Ectodermal cell (in vitro differentiated cells): ENCODE measurements at regions not wholly inside any gene's neighbourhood (a gene's known extent, or its start where the extent isn't known, plus 50 kb on each side); places are given as distances from the start of the nearest gene placed in this dataset.

ENCODE experiments used
- H3K27ac ChIP-seq: 2 replicates; pipeline ENCODE4 v1.7.0; 2013; ENCODE audit warnings: mild to moderate bottlenecking, low read depth, low read length; ENCODE audit not compliant: insufficient read depth, poor library complexity, severe bottlenecking
- H3K27me3 ChIP-seq: 2 replicates; pipeline ENCODE4 v1.7.0; 2013; ENCODE audit warnings: mild to moderate bottlenecking, low read length; ENCODE audit not compliant: insufficient read depth, control insufficient read depth, poor library complexity, severe bottlenecking
- H3K36me3 ChIP-seq: one replicate; pipeline ENCODE4 v1.7.0; 2013; ENCODE audit warnings: low read length; ENCODE audit not compliant: control insufficient read depth, insufficient read depth
- H3K4me1 ChIP-seq: one replicate; pipeline ENCODE4 v1.7.0; 2013; ENCODE audit warnings: low read length; ENCODE audit not compliant: control insufficient read depth, insufficient read depth
- H3K4me3 ChIP-seq: 2 replicates; pipeline ENCODE4 v1.7.0; 2013; ENCODE audit warnings: low read depth, low read length, control low read depth; ENCODE audit not compliant: insufficient read depth
- H3K9me3 ChIP-seq: 2 replicates; pipeline ENCODE4 v1.7.0; 2013; ENCODE audit warnings: mild to moderate bottlenecking, low read length, moderate library complexity; ENCODE audit not compliant: control insufficient read depth
- WGBS, 2 experiments: methylation state at CpG; one replicate each; pipeline ENCODE4 v1.1.7; 2013; ENCODE audit warnings: missing lambda C conversion rate in 2 of 2; 5-methylcytosine and 5-hydroxymethylcytosine counted together

DNA sequence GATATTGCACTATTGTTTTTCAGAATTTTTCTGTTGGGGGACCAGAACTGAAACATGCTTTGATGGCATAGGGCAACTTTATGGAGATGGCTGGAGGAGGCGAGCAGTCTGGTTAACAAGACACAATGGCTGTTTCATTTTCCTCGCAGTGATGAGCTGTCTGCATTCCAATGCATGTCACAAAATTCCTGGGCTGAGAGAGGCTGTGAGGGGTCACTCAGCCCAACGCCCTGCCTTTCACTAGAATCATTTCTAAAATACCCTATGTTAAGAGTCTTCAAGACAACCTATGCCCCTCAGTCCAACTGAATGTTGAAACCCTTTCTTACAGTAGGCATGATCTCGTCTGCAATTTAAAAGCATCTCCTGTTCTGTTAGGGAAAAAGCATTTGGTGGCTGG lies 1090.0 kb downstream of the BCL11A start:
- Histone ChIP-seq H3K27ac (no peak overlapping the region), H3K4me1 (peaks cover 7% of the 10 kb centered on the region), H3K36me3 (no peaks in the 10 kb centered on the region), H3K9me3 (no peaks in the 10 kb centered on the region), H3K4me3 (no peak overlapping the region), H3K27me3 (no peaks in the 10 kb centered on the region)
- 44 to 46% methylated on average over 4 of the region's 4 CpGs for WGBS, 2 experiments

- Histone ChIP-seq H3K27ac (no peak overlapping the region), H3K4me1 (peaks cover 7% of the 10 kb centered on the region), H3K36me3 (no peaks in the 10 kb centered on the region), H3K9me3 (no peaks in the 10 kb centered on the region), H3K27me3 (no peaks in the 10 kb centered on the region), H3K4me3 (no peak overlapping the region)
- WGBS, 2 experiments = 76 to 78% methylated on average over 7 of the region's 7 CpGs
These were observed 1090.8 kb downstream of the BCL11A start for GRCh38 chr2:59462422-59463197.

GRCh38 chr2:59461127-59461526 lies 1092.3 kb downstream of the BCL11A start:
- 82 to 100% methylated on average over 1 of the region's 1 CpG for WGBS, 2 experiments
- Histone ChIP-seq H3K9me3 (no peaks in the 10 kb centered on the region), H3K27me3 (no peaks in the 10 kb centered on the region), H3K27ac (no peak overlapping the region), H3K4me1 (peaks cover 7% of the 10 kb centered on the region), H3K4me3 (no peak overlapping the region), H3K36me3 (no peaks in the 10 kb centered on the region)

DNA sequence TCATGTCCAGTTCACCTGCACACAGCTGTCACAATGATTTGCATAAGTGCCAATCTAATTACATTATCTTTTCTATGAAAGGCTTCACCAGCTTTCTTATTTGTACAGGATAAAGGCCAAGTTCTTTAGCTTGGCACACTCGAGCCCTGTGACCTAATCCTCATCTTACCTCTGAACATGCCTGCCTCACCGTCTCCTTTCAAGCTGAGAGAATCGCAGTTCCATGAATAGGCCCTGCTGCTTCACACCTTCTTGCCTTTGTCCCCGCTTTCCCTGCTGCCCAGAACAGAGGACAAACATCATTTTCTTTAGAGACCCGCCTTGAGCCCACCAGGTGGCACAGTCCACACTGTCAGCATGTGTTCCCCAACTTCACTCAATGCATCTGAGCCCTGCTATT lies 1094.7 kb downstream of the BCL11A start:
- 24 to 25% methylated on average over 5 of the region's 5 CpGs for WGBS, 2 experiments
- Histone ChIP-seq H3K9me3 (no peaks in the 10 kb centered on the region), H3K27ac (no peak overlapping the region)

DNA sequence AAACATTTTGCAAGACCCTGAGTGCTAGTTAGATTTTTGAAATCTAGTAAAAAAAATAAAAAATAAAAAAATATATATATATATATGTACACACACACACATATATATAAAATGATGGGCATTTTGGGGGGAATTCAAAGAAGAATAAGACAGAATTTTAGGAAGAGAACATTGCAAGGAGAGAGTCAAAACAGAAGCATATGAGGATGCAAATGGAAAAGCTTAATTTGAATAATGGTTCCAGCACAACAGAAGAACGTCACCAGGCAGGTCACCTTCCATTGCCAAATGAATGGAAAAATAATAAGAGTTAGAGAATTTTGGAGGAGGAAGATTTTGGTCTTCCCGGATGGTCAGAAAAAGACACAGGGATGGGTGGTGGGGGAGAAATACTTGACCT lies 1097.2 kb downstream of the BCL11A start:
- Histone ChIP-seq H3K9me3 (no peaks in the 10 kb centered on the region), H3K4me1 (no peaks in the 10 kb centered on the region), H3K27me3 (no peaks in the 10 kb centered on the region), H3K27ac (no peak overlapping the region), H3K4me3 (no peak overlapping the region), H3K36me3 (no peaks in the 10 kb centered on the region)
- WGBS, 2 experiments = 89 to 97% methylated on average over 2 of the region's 2 CpGs

More for the DNA sequence above, 1094.7 kb downstream of the BCL11A start:
- no peaks in the 10 kb centered on the region for H3K27me3 ChIP-seq
- H3K4me1 ChIP-seq = peaks cover 6% of the 10 kb centered on the region
- no peaks in the 10 kb centered on the region for H3K36me3 ChIP-seq
- no peak overlapping the region for H3K4me3 ChIP-seq

DNA sequence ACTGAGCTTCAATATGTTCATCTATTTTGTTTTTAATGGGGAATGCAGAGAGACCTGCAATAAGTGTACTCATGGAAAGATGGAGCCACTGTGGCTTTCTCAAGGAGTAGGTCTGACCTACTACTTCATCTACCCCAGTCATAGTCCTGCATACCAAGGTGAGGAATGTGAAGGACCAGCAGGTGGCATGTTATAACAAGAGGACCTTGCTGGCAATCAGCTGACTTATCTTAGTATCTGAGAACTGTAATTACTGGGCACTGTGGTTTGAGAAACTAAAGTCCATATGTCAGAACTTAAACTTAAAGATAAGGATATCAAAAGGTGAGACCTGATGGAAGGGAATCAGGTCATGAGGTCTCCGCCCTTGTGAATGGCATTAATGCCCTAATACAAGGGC lies 1104.2 kb downstream of the BCL11A start:
- Histone ChIP-seq H3K4me3 (no peak overlapping the region), H3K36me3 (no peaks in the 10 kb centered on the region), H3K4me1 (no peaks in the 10 kb centered on the region), H3K27ac (no peak overlapping the region), H3K9me3 (no peaks in the 10 kb centered on the region), H3K27me3 (no peaks in the 10 kb centered on the region)
- WGBS, 2 experiments = 86 to 88% methylated on average over 1 of the region's 1 CpG

GRCh38 chr2:59440491-59440890 lies 1113.0 kb downstream of the BCL11A start:
- Histone ChIP-seq H3K36me3 (no peaks in the 10 kb centered on the region), H3K9me3 (no peaks in the 10 kb centered on the region), H3K4me3 (no peak overlapping the region), H3K27me3 (no peaks in the 10 kb centered on the region), H3K27ac (no peak overlapping the region), H3K4me1 (no peaks in the 10 kb centered on the region)
- WGBS, 2 experiments = 83 to 86% methylated on average over 7 of the region's 7 CpGs

GRCh38 chr2:59435635-59436034 lies 1117.8 kb downstream of the BCL11A start:
- Histone ChIP-seq H3K4me1 (no peaks in the 10 kb centered on the region), H3K36me3 (no peaks in the 10 kb centered on the region), H3K27ac (no peak overlapping the region), H3K4me3 (no peak overlapping the region), H3K9me3 (peaks cover 2% of the 10 kb centered on the region), H3K27me3 (no peaks in the 10 kb centered on the region)
- 94 to 95% methylated on average over 2 to 3 of the region's 3 CpGs for WGBS, 2 experiments

GRCh38 chr2:59428940-59429339 lies 1124.5 kb downstream of the BCL11A start:
- Histone ChIP-seq H3K4me3 (no peak overlapping the region), H3K27me3 (no peaks in the 10 kb centered on the region), H3K27ac (no peak overlapping the region), H3K4me1 (no peaks in the 10 kb centered on the region), H3K36me3 (no peaks in the 10 kb centered on the region), H3K9me3 (peaks cover 2% of the 10 kb centered on the region)
- WGBS, 2 experiments = 89 to 95% methylated on average over 3 of the region's 3 CpGs

DNA sequence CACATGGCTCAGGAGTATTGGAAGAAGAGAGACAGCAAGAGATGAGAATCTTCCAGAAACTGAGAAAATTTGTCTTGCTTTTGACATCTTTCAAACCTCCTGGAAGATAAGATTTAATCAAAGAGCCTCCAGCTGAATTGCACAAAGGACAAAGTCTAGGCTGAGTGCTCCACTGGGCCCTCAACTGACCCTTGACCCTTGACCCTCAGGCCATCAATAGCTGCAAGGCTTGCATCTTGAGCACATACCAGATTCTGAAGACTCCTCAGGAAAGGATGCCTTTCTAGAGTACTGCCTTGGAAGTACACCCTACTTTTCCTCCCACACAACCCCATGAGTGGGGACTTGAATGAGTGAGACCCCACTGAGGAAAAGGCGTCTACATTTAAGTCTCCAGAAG lies 1125.5 kb downstream of the BCL11A start:
- Histone ChIP-seq H3K36me3 (no peaks in the 10 kb centered on the region), H3K4me1 (no peaks in the 10 kb centered on the region), H3K27me3 (no peaks in the 10 kb centered on the region), H3K27ac (no peak overlapping the region), H3K4me3 (no peak overlapping the region), H3K9me3 (peaks cover 2% of the 10 kb centered on the region)
- WGBS, 2 experiments = 93 to 94% methylated on average over 1 of the region's 1 CpG
